BLaER1 (cell line): ENCODE measurements at regions not wholly inside any gene's neighbourhood (a gene's known extent, or its start where the extent isn't known, plus 50 kb on each side); places are given as distances from the start of the nearest gene placed in this dataset.

Experiments
- H3K27ac ChIP-seq: shearing (Covaris generic); formaldehyde crosslinking; 2 replicates; pipeline ENCODE4 v1.8.1; 2022
- H3K27me3 ChIP-seq: shearing (Covaris generic); formaldehyde crosslinking; 2 replicates; pipeline ENCODE4 v1.8.1; 2022
- H3K36me3 ChIP-seq: shearing (Covaris generic); formaldehyde crosslinking; 2 replicates; pipeline ENCODE4 v1.8.1; 2022
- H3K4me1 ChIP-seq: shearing (Covaris generic); formaldehyde crosslinking; 2 replicates; pipeline ENCODE4 v1.8.1; 2022
- H3K4me2 ChIP-seq: shearing (Covaris generic); formaldehyde crosslinking; 2 replicates; pipeline ENCODE4 v1.8.1; 2022
- H3K4me3 ChIP-seq: shearing (Covaris generic); formaldehyde crosslinking; 2 replicates; pipeline ENCODE4 v1.8.1; 2022
- H3K9ac ChIP-seq: shearing (Covaris generic); formaldehyde crosslinking; 2 replicates; pipeline ENCODE4 v1.8.1; 2022
- H3K9me3 ChIP-seq: shearing (Covaris generic); formaldehyde crosslinking; 2 replicates; pipeline ENCODE4 v1.8.1; 2022
- H4K20me1 ChIP-seq: shearing (Covaris generic); formaldehyde crosslinking; 2 replicates; pipeline ENCODE4 v1.8.1; 2022
- Cebpa-rat ChIP-seq: shearing (Covaris generic); IDR thresholded peaks from 2 replicates; pipeline ENCODE4 v1.8.1; 2022

DNA sequence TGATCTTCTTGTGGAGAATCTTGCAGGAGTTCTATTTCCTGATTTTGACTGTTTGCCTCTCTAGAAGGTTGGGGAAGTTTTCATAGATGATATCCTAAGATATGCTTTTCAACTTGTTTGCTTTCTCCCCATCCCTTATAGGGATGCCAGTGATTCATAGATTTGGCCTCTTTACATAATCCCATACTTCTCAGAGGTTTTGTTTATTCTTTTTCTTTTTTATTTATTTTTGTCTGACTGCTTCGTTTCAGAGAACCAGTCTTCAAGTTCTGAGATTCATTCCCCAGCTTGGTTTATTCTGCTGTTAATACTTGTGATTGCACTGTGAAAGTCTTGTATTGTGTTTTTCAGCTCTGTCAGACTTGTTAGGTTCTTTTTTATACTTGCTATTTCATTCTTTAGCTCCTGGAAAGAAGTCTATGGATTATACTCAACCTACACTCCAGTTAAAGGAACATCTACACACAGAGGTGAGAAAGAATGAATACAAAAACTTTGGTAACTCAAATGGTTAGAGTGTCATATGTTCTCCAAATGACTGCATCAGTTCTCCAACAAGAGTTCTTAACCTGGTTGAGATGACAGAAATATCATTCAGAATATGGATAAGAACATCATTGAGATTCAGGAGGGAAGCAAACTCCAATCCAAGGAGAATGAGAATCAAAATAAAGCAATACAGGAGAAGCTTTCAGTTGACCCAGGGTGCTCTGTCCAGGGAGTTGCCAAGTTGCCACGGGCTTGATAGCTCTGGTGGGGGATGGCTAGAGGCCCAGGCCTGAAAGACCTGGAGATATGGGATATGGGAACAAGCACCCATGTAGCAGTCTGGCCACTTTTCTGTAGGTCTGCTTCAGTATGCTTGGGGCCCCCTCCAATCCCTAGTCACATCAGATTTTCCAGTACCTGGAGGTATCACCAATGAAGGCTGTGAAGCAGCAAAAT lies 150.3 kb downstream of the AHR start:
- Histone ChIP-seq H3K9me3 (peaks cover 62% of the 10 kb centered on the region), H3K9ac (no peak overlapping the region), H3K4me2 (no peak overlapping the region), H3K4me3 (no peak overlapping the region), H3K36me3 (peaks cover 33% of the 10 kb centered on the region), H3K4me1 (no peaks in the 10 kb centered on the region), H4K20me1 (no peaks in the 10 kb centered on the region), H3K27ac (no peak overlapping the region), H3K27me3 (no peaks in the 10 kb centered on the region)
- no peak for TF ChIP-seq Cebpa-rat

DNA sequence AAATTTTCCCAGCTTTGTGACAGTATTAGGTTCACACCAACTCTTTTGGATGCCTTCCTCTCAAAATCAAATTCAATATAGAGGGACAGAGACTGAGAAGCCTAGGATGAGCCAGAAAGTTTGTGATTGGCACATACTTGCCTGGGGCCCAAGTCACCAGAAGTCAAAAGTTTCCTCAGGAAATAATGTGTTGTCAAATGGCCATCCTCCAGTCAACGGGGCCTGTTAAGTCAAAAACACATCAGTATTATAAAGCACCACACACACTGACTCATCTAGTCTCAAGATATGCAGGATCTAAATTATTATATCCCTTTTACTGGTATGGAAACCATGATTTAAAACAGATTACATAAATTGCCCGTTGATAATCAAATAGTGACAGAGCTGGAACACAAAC lies 158.1 kb downstream of the AHR start:
- Histone ChIP-seq H3K36me3 (peaks cover 54% of the 10 kb centered on the region), H3K4me3 (no peak overlapping the region), H3K27me3 (no peaks in the 10 kb centered on the region), H3K9ac (no peak overlapping the region), H3K9me3 (peaks cover 85% of the 10 kb centered on the region), H3K4me1 (no peaks in the 10 kb centered on the region; the same call in 1 of the 2 replicates), H4K20me1 (no peaks in the 10 kb centered on the region), H3K4me2 (no peak overlapping the region), H3K27ac (no peak overlapping the region)
- no peak for TF ChIP-seq Cebpa-rat

DNA sequence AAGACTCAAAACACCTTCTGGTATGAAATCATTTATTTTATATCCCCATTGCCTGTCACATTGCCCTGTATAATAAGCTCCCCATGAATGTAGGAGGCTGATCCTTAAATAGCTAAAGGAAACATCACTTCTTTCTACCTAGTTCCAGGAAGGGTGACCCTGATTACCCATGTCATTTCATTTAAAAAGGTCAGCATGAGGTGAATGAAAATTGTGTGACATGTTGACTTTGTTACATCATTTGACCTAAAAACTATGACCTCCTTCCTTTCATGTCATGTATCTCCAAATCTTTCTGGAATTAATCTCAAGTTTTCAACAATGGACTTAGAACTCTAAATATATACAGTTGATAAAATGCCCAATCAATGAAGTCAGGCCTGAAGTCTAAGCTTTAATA lies 161.5 kb downstream of the AHR start:
- Histone ChIP-seq H4K20me1 (no peaks in the 10 kb centered on the region), H3K4me1 (peaks cover 33% of the 10 kb centered on the region), H3K4me3 (no peak overlapping the region), H3K9me3 (peaks cover 71% of the 10 kb centered on the region), H3K9ac (no peak overlapping the region), H3K27ac (no peak overlapping the region), H3K4me2 (no peak overlapping the region), H3K36me3 (peaks cover 34% of the 10 kb centered on the region), H3K27me3 (no peaks in the 10 kb centered on the region)
- no peak for TF ChIP-seq Cebpa-rat

DNA sequence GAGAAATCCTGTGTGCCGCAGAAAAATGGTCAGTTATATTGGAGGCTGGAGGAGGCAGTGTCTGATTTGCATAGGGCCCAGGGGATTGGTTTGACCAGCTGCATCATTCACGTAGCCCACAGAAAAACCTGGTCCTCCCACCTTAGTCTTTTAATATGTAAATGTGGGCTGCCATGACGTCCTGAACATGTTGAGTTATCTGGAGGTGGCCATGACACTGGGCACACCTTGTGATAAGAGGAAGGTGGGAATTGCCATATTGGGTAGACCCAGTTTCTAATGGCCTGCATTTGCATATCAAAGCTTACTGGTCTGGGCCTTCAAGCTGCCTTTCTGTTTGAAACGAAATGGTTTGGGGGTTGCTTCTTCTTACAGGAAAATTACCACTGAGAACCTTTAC lies 162.2 kb downstream of the AHR start:
- H4K20me1 ChIP-seq, result no peaks in the 10 kb centered on the region
- H3K9ac ChIP-seq, result no peak overlapping the region
- H3K4me1 ChIP-seq, result peaks cover 40% of the 10 kb centered on the region
- H3K4me3 ChIP-seq, result no peak overlapping the region
- no peak overlapping the region for H3K27ac ChIP-seq
- peaks cover 28% of the 10 kb centered on the region for H3K36me3 ChIP-seq
- no peaks in the 10 kb centered on the region for H3K27me3 ChIP-seq
- TF ChIP-seq Cebpa-rat, result no peak
- H3K4me2 ChIP-seq, result no peak overlapping the region
- peaks cover 66% of the 10 kb centered on the region for H3K9me3 ChIP-seq

DNA sequence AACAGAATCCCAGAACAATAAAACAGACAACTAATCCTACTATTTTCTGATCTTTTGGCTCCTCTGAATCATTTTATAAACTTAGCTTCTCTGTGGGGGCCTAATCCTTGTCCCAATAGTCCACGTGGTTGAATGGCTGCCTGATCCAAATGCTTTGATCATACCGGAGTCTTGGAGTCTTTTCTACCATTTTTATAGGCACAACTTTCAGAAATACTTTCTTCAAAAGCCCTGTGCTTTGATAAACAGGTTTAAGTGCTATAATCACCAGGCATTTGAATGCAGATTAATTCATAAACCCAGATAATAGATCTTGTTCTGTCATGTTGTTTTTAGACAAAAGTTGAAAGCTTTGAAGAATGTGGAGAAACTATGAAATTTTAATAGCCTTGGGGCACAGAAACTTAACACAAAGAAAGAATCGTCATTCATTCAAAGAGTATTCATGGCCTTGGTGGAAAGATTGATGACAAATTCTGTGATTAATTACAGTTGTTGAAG lies 163.7 kb downstream of the AHR start:
- Histone ChIP-seq H3K27me3 (no peaks in the 10 kb centered on the region), H3K4me2 (peak overlapping the region; percentile 81; the same call in 1 of the 2 replicates), H3K4me1 (peaks cover 55% of the 10 kb centered on the region), H3K9me3 (peaks cover 51% of the 10 kb centered on the region), H3K27ac (peak overlapping the region; percentile 77; the same call in 1 of the 2 replicates), H3K4me3 (no peak overlapping the region; the same call in 1 of the 2 replicates), H4K20me1 (no peaks in the 10 kb centered on the region), H3K9ac (no peak overlapping the region), H3K36me3 (peaks cover 22% of the 10 kb centered on the region)
- TF ChIP-seq Cebpa-rat, result no peak

DNA sequence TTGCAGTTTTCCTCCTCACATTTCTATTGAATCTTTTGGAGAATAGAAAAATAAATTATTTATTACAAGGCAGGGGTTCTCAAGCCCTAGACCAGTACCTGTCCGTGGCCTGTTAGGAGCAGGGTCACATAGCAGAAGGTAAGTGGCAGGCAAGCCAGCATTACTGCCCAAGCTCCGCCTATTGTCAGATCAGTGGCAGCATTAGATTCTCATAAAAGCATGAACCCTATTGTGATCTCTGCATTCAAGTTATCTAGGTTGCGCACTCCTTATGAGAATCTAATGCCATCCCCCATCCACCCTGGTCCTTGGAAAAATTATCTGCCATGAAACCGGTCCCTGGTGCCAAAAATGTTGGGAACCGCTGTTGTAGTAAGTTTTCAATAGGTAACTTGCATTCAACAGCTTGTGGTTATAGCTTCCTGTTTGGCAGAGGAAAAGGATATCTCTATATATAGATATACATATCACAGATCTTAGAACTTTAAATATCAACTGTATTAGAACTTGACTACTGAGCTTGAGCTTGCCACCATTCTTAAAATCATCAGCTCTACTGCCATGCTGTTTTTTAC lies 165.1 kb downstream of the AHR start:
- Histone ChIP-seq H3K4me2 (peak overlapping the region; percentile 81), H3K9ac (peak overlapping the region; percentile 61; the same call in 1 of the 2 replicates), H3K36me3 (peaks cover 16% of the 10 kb centered on the region; the same call in 1 of the 2 replicates), H3K27me3 (no peaks in the 10 kb centered on the region), H3K4me3 (peak overlapping the region; percentile 51; the same call in 1 of the 2 replicates), H3K9me3 (peaks cover 46% of the 10 kb centered on the region), H3K4me1 (peaks cover 67% of the 10 kb centered on the region), H3K27ac (peak overlapping the region; percentile 77), H4K20me1 (no peaks in the 10 kb centered on the region)
- no peak for TF ChIP-seq Cebpa-rat

DNA sequence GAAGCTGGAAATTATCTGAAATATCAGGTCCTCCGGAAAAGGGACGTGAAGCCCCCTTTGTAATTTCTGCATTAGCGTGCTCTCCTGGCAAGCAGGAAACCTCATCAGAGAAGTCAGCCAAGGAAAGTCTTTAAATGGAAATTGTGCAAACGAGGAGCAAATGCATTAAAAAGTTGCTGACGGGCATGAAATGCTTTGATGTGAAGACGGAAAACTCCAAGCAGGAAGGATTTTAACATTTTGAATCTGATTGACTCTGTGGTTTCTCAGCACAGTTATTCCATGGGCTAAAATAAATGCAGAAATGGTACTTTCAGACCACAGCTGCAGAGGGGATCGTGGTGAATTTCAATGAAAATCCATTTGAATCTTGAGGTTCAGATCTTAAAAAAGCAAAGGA lies 167.8 kb downstream of the AHR start:
- Histone ChIP-seq H4K20me1 (no peaks in the 10 kb centered on the region), H3K27me3 (no peaks in the 10 kb centered on the region), H3K4me3 (peak overlapping the region; percentile 54), H3K36me3 (no peaks in the 10 kb centered on the region), H3K27ac (peak overlapping the region; percentile 60), H3K4me2 (peak overlapping the region; percentile 83), H3K4me1 (peaks cover 67% of the 10 kb centered on the region), H3K9me3 (peaks cover 36% of the 10 kb centered on the region), H3K9ac (peak overlapping the region; percentile 54; the same call in 1 of the 2 replicates)
- TF ChIP-seq Cebpa-rat, result no peak

DNA sequence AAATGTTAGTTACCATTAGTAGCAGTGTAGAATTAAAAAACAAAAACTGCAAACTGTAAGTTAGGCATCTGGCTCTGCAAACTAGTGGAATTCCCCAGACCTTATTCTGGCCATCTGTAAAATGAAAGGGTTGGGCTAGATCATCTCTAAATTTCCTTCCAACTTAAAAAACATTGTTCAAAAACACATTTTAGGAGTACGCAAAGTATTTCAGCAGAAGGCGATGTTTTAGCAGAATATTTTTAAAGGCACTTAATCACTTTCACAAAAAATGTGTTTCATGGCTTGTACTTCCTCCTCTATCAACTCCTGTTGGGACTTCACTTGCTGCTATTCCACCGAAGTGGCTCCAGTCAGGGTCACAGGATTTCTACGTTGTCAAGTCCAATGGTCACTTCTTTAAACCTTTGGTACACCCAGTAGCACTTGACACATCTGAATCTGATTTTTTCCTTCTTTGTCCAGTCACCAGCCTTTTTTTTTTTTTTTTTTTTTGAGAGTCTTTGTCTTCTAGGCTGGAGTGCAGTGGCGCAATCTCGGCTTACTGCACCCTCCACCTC lies 169.0 kb downstream of the AHR start:
- Histone ChIP-seq H3K4me1 (peaks cover 63% of the 10 kb centered on the region), H3K4me2 (peak overlapping the region; percentile 83; the same call in 1 of the 2 replicates), H3K27me3 (no peaks in the 10 kb centered on the region), H3K36me3 (no peaks in the 10 kb centered on the region), H4K20me1 (no peaks in the 10 kb centered on the region), H3K4me3 (no peak overlapping the region), H3K27ac (0 out of 2 replicates have a peak overlapping the region, but pooled peaks have one; percentile 60), H3K9me3 (peaks cover 25% of the 10 kb centered on the region), H3K9ac (no peak overlapping the region)
- TF ChIP-seq Cebpa-rat, result no peak

DNA sequence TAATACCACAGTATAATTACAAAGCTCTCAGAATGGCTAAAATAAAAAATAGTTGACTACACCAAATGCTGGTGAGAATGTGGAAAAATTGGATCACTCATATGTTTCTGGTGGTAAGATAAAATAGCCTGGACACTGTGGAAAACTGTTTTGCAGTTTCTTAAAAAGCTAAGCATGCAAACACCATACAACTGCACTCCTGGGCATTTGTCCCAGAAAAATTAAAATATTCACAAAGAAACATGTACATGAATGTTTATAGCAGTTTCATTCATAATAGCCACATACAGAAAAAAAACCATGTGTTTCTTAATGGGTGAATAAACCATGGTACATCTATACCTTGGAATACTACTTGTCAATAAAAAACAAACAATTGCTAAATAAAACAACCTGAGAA lies 172.9 kb downstream of the AHR start:
- Histone ChIP-seq H4K20me1 (no peaks in the 10 kb centered on the region), H3K9me3 (peaks cover 31% of the 10 kb centered on the region), H3K27ac (no peak overlapping the region), H3K4me1 (peaks cover 31% of the 10 kb centered on the region), H3K27me3 (no peaks in the 10 kb centered on the region), H3K4me2 (no peak overlapping the region), H3K9ac (no peak overlapping the region), H3K4me3 (no peak overlapping the region), H3K36me3 (no peaks in the 10 kb centered on the region)
- no peak for TF ChIP-seq Cebpa-rat
